ENCODE measurements at regions not wholly inside any gene's neighbourhood (a gene's known extent, or its start where the extent isn't known, plus 50 kb on each side); places are given as distances from the start of the nearest gene placed in this dataset.
"Not testable (repeated sequence)": the region's sequence is repeated elsewhere in the genome, so short reads cannot be mapped to it uniquely, and the experiment has no call there.

DNA sequence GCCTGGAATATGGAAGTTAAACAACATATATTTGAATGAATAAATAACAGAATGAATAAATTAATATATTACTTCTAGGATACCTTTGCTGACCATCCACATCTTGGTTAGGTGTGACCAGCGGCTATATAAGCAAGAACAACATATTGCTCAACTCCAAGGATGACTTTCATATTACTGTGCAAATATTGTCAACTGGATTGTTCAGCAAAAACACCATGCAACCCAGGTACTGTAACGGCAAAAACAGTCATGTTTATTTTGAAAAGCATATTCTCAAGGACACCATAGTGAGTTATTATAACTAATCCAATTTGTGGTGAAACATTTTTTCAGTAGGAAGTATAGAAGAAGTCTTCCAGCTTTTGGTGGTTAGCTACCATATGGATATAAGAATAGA lies 907.9 kb downstream of the IGSF11 start:
- H3K27me3 ChIP-seq (ENCODE audit: control insufficient read depth in 5 of 5, insufficient read depth in 4 of 5, low read length in 5 of 5): peaks cover 0 to 3% (median 0%) of the 10 kb centered on the region in 5 donors
- H3K27ac ChIP-seq (ENCODE audit: low read depth, low read length): no peak overlapping the region
- no peaks in the 10 kb centered on the region for H3K36me3 ChIP-seq (ENCODE audit: control insufficient read depth in 5 of 5, insufficient read depth in 5 of 5, low read length in 5 of 5)
- no peaks in the 10 kb centered on the region for H3K9me3 ChIP-seq (ENCODE audit: control insufficient read depth in 5 of 5, low read length in 5 of 5)
- no peak overlapping the region for H3K9ac ChIP-seq (ENCODE audit: low read length in 5 of 5)
- H3K4me3 ChIP-seq (ENCODE audit: low read depth in 1 of 5, low read length in 5 of 5): no peak overlapping the region
- no peaks in the 10 kb centered on the region for H3K4me1 ChIP-seq (ENCODE audit: control insufficient read depth in 5 of 5, insufficient read depth in 5 of 5, low read length in 5 of 5)

DNA sequence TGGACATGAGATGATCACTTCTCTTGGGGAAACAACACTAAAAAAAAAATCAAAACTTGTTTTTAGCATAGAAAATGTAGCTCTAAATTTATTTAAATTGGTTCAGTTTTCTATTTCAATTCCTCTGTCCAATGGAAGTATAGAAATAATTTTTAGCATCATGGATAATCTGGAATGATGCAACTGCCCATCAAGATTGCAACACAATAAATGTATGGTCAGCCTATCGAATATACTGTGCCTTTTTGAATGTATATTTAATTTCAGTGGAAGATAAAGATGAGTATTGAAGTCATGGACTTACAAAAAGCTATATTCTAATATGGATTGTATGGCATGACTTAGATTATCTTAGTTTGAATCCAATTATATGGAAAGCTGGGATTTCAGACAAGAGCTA lies 906.7 kb downstream of the IGSF11 start:
- no peak overlapping the region for H3K27ac ChIP-seq (ENCODE audit: low read depth, low read length)
- H3K4me3 ChIP-seq (ENCODE audit: low read depth in 1 of 5, low read length in 5 of 5): no peak overlapping the region
- no peaks in the 10 kb centered on the region for H3K4me1 ChIP-seq (ENCODE audit: control insufficient read depth in 5 of 5, insufficient read depth in 5 of 5, low read length in 5 of 5)
- no peaks in the 10 kb centered on the region for H3K36me3 ChIP-seq (ENCODE audit: control insufficient read depth in 5 of 5, insufficient read depth in 5 of 5, low read length in 5 of 5)
- H3K27me3 ChIP-seq (ENCODE audit: control insufficient read depth in 5 of 5, insufficient read depth in 4 of 5, low read length in 5 of 5): peaks cover 0 to 3% (median 0%) of the 10 kb centered on the region in 5 donors
- no peak overlapping the region for H3K9ac ChIP-seq (ENCODE audit: low read length in 5 of 5)
- H3K9me3 ChIP-seq (ENCODE audit: control insufficient read depth in 5 of 5, low read length in 5 of 5): no peaks in the 10 kb centered on the region

DNA sequence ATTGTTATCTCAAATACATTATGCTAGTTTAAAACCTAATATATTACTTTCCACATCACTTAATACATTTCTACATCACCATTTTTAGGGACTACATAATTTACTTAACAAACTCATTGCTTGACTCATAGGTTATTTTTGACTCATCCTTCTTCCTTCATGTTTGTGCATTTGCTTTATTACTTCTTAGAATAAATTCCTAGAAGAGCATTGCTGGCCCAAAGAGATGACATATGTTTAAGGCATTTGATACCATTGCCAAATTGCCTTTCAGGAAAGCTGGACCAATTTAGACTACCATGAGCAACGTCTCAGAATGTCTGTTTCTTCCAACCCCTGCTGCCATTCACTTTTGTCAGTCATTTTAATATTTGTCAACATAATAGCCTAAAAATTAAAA lies 905.8 kb downstream of the IGSF11 start:
- Histone ChIP-seq H3K27me3 (ENCODE audit: control insufficient read depth in 5 of 5, insufficient read depth in 4 of 5, low read length in 5 of 5) (peaks cover 0 to 3% (median 0%) of the 10 kb centered on the region in 5 donors), H3K9me3 (ENCODE audit: control insufficient read depth in 5 of 5, low read length in 5 of 5) (no peaks in the 10 kb centered on the region), H3K9ac (ENCODE audit: low read length in 5 of 5) (no peak overlapping the region), H3K36me3 (ENCODE audit: control insufficient read depth in 5 of 5, insufficient read depth in 5 of 5, low read length in 5 of 5) (no peaks in the 10 kb centered on the region), H3K27ac (ENCODE audit: low read depth, low read length) (no peak overlapping the region), H3K4me3 (ENCODE audit: low read depth in 1 of 5, low read length in 5 of 5) (no peak overlapping the region), H3K4me1 (ENCODE audit: control insufficient read depth in 5 of 5, insufficient read depth in 5 of 5, low read length in 5 of 5) (no peaks in the 10 kb centered on the region)

DNA sequence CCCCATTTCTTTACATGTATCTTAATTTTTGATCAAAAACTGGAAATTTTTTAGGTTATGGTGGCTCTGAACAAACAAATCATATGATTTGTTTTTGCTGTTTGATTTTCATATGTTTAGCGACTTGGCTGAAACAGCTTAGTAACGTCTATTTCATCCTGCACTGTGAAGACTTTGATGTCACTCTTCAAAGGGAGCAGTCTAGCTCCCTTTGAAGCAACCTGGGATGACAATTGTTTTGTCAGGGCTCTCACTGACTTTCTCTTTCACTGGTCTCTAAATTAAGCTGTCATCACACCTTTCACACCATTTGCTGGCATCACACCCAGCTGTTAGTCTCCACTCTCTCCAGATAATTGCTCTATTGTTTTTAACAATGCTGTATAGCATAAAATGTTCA lies 896.9 kb downstream of the IGSF11 start:
- Histone ChIP-seq H3K27me3 (ENCODE audit: control insufficient read depth in 5 of 5, insufficient read depth in 4 of 5, low read length in 5 of 5) (no peaks in the 10 kb centered on the region), H3K27ac (ENCODE audit: low read depth, low read length) (no peak overlapping the region), H3K4me3 (ENCODE audit: low read depth in 1 of 5, low read length in 5 of 5) (no peak overlapping the region), H3K9ac (ENCODE audit: low read length in 5 of 5) (no peak overlapping the region), H3K4me1 (ENCODE audit: control insufficient read depth in 5 of 5, insufficient read depth in 5 of 5, low read length in 5 of 5) (no peaks in the 10 kb centered on the region), H3K9me3 (ENCODE audit: control insufficient read depth in 5 of 5, low read length in 5 of 5) (peaks cover 0 to 5% (median 0%) of the 10 kb centered on the region in 5 donors), H3K36me3 (ENCODE audit: control insufficient read depth in 5 of 5, insufficient read depth in 5 of 5, low read length in 5 of 5) (no peaks in the 10 kb centered on the region)

DNA sequence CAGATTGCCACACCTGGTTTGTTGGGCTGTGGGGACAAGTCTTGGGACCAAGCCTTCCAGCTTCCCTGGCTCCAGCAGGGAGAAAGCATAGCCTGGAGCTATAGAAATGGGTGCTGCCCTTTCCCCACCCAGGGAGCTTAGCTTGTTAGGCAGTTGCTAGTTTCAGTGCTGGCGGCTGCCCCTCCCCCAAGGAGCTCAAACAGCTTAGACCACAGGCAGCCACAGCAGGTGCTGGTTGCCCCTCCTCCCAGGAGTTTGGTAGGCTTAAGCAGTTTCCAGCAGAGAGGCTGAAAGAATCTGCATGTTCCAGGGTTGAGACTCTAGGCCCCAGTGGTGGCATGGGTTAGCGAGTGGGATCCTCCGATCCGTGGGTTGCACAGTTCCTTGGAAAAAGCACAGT lies 889.7 kb downstream of the IGSF11 start:
- Histone ChIP-seq H3K4me1 (ENCODE audit: control insufficient read depth in 5 of 5, insufficient read depth in 5 of 5, low read length in 5 of 5) (no peaks in the 10 kb centered on the region), H3K27ac (ENCODE audit: low read depth, low read length) (no peak overlapping the region), H3K4me3 (ENCODE audit: low read depth in 1 of 5, low read length in 5 of 5) (no peak overlapping the region), H3K9me3 (ENCODE audit: control insufficient read depth in 5 of 5, low read length in 5 of 5) (peaks cover 0 to 7% (median 3%) of the 10 kb centered on the region in 5 donors), H3K36me3 (ENCODE audit: control insufficient read depth in 5 of 5, insufficient read depth in 5 of 5, low read length in 5 of 5) (no peaks in the 10 kb centered on the region), H3K9ac (ENCODE audit: low read length in 5 of 5) (no peak overlapping the region), H3K27me3 (ENCODE audit: control insufficient read depth in 5 of 5, insufficient read depth in 4 of 5, low read length in 5 of 5) (no peaks in the 10 kb centered on the region)

DNA sequence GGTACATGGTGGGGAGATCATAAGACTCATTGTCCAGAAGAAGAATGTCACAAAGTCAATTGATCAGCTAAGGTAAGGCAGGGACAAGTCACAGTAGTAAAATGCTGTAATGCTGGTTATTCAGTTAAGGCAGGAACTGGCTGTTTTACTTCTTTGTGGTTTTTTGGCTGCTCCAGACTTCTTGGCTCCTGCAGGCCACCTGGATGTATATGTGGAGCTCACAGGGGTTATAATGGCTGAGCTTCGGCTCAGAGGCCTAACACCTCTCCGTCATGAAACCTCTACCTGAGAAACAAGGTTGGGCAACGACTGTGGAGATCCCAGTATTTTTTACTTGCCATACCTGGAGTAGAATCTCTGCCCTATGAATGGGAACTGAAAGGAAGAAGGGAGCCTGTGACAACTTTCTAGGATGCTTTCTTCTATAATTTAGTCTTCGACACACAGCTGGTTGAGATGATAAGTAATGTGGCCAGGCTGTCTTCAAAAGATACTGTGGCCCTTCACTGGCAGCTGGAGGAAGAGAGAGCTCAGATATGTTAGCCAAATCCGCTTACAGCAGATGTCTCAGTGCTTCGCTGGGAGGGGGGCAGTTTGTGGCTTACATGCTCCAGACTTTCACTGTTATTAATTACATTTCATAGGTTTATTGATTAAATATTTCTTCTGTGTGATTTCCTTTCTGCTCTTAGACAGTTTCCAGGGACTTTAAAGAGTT lies 887.8 kb downstream of the IGSF11 start:
- Histone ChIP-seq H3K27me3 (ENCODE audit: control insufficient read depth in 5 of 5, insufficient read depth in 4 of 5, low read length in 5 of 5) (no peaks in the 10 kb centered on the region), H3K27ac (ENCODE audit: low read depth, low read length) (no peak overlapping the region), H3K36me3 (ENCODE audit: control insufficient read depth in 5 of 5, insufficient read depth in 5 of 5, low read length in 5 of 5) (no peaks in the 10 kb centered on the region), H3K9ac (ENCODE audit: low read length in 5 of 5) (no peak overlapping the region), H3K4me3 (ENCODE audit: low read depth in 1 of 5, low read length in 5 of 5) (no peak overlapping the region), H3K9me3 (ENCODE audit: control insufficient read depth in 5 of 5, low read length in 5 of 5) (peaks cover 3 to 10% (median 6%) of the 10 kb centered on the region in 5 donors), H3K4me1 (ENCODE audit: control insufficient read depth in 5 of 5, insufficient read depth in 5 of 5, low read length in 5 of 5) (no peaks in the 10 kb centered on the region)

DNA sequence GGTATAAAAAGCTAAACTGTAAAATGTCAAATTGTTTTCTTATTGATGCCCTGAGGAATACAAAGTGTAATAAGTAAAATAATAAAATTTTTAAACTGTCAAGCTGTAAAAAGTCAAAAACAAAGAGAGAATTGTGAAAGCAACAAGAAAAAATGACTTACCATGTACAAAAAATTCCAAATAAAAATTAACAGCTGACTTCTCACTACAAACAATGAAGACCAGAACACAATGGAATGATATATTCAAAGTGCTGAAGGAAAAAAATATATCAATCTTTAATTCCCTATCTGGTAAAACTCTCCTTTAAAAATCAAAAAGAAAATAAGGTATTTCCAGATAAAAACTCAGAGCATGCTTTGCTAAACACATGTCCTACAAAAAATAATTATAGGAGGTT lies 883.5 kb downstream of the IGSF11 start:
- no peak overlapping the region for H3K9ac ChIP-seq (ENCODE audit: low read length in 5 of 5)
- H3K9me3 ChIP-seq (ENCODE audit: control insufficient read depth in 5 of 5, low read length in 5 of 5): peaks cover 3 to 10% (median 6%) of the 10 kb centered on the region in 5 donors
- H3K4me3 ChIP-seq (ENCODE audit: low read depth in 1 of 5, low read length in 5 of 5): no peak overlapping the region
- no peaks in the 10 kb centered on the region for H3K27me3 ChIP-seq (ENCODE audit: control insufficient read depth in 5 of 5, insufficient read depth in 4 of 5, low read length in 5 of 5)
- H3K4me1 ChIP-seq (ENCODE audit: control insufficient read depth in 5 of 5, insufficient read depth in 5 of 5, low read length in 5 of 5): no peaks in the 10 kb centered on the region
- no peak overlapping the region for H3K27ac ChIP-seq (ENCODE audit: low read depth, low read length)
- H3K36me3 ChIP-seq (ENCODE audit: control insufficient read depth in 5 of 5, insufficient read depth in 5 of 5, low read length in 5 of 5): no peaks in the 10 kb centered on the region

DNA sequence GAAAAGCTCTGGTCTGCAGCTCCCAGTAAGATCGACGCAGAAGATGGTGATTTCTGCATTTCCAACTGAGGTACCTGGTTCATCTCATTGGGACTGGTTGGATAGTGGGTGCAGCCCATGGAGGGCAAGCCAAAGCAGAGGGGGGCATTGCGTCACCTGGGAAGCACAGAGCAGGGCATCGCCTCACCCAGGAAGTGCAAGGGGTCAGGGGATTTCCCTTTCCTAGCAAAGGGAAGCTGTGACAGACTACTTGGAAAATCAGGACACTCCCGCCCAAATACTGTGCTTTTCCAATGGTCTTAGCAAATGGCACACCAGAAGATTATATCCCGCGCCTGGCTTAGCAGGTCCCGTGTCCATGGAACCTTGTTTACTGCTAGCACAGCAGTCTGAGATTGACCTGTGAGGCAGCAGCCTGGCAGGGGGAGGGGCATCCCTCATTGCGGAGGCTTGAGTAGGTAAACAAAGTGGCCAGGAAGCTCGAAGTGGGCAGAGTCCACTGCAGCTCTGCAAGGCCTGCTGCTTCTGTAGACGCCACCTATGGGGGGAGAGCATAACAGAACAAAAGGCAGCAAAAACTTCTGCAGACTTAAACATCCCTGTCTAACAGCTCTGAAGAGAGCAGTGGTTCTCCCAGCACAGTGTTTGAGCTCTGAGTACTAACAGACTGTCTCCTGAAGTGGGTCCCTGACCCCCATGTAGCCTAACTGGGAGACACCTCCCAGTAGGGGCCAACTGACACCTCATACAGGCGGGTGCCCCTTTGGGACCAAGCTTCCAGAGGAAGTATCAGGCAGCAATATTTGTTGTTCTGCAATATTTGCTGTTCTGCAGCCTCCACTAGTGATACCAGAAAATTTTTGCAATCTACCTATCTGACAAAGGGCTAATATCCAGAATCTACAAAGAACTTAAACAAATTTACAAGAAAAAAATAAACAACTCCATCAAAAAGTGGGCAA lies 871.7 kb downstream of the IGSF11 start:
- H3K9me3 ChIP-seq (ENCODE audit: control insufficient read depth in 5 of 5, low read length in 5 of 5); H3K4me1 ChIP-seq (ENCODE audit: control insufficient read depth in 5 of 5, insufficient read depth in 5 of 5, low read length in 5 of 5); H3K4me3 ChIP-seq (ENCODE audit: low read depth in 1 of 5, low read length in 5 of 5); H3K27me3 ChIP-seq (ENCODE audit: control insufficient read depth in 5 of 5, insufficient read depth in 4 of 5, low read length in 5 of 5); H3K27ac ChIP-seq (ENCODE audit: low read depth, low read length); H3K9ac ChIP-seq (ENCODE audit: low read length in 5 of 5); H3K36me3 ChIP-seq (ENCODE audit: control insufficient read depth in 5 of 5, insufficient read depth in 5 of 5, low read length in 5 of 5): not testable (repeated sequence)

DNA sequence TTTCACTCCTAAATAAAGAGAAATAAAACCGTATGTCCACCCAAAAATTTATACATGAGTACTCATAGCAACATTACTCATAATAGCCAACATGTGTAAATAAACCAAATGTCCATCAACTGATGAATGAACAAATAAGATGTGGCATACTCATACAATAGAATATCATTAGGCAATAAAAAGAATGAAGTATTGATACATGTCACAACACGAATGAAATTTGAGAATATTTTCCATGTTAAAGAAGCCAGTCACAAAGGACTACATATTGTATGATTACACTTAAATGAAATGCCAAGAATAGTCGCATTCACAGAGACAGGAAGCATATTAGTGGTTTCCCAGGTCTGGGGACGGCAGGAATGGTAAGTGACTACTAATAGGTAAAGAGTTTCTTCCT lies 869.2 kb downstream of the IGSF11 start:
- Histone ChIP-seq H3K27ac (ENCODE audit: low read depth, low read length) (no peak overlapping the region), H3K36me3 (ENCODE audit: control insufficient read depth in 5 of 5, insufficient read depth in 5 of 5, low read length in 5 of 5) (no peaks in the 10 kb centered on the region), H3K9me3 (ENCODE audit: control insufficient read depth in 5 of 5, low read length in 5 of 5) (peaks cover 0 to 3% (median 0%) of the 10 kb centered on the region in 5 donors), H3K9ac (ENCODE audit: low read length in 5 of 5) (no peak overlapping the region), H3K4me1 (ENCODE audit: control insufficient read depth in 5 of 5, insufficient read depth in 5 of 5, low read length in 5 of 5) (peaks cover 0 to 4% (median 0%) of the 10 kb centered on the region in 5 donors), H3K4me3 (ENCODE audit: low read depth in 1 of 5, low read length in 5 of 5) (no peak overlapping the region), H3K27me3 (ENCODE audit: control insufficient read depth in 5 of 5, insufficient read depth in 4 of 5, low read length in 5 of 5) (no peaks in the 10 kb centered on the region)

DNA sequence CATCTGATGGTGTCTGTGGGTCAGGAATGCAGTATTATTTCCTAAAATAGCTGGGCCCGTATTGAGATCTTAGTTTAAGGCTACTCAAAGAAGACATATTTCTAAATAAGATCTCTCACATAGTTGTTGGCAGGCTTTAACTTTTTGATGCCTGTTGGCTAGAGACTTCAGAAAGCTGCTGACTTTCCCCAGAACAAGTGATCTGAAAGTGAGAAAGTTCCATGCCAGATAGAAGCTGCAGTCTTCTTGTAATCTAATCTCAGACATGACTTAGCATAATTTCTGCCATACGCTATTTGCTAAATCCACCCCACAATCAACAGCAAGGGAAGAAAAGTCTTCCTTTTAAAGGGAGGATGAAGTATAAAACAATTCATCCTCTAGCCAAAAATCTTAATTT lies 867.1 kb downstream of the IGSF11 start:
- Histone ChIP-seq H3K9me3 (ENCODE audit: control insufficient read depth in 5 of 5, low read length in 5 of 5) (peaks cover 0 to 5% (median 3%) of the 10 kb centered on the region in 5 donors), H3K36me3 (ENCODE audit: control insufficient read depth in 5 of 5, insufficient read depth in 5 of 5, low read length in 5 of 5) (no peaks in the 10 kb centered on the region), H3K4me1 (ENCODE audit: control insufficient read depth in 5 of 5, insufficient read depth in 5 of 5, low read length in 5 of 5) (peaks cover 0 to 4% (median 0%) of the 10 kb centered on the region in 5 donors), H3K9ac (ENCODE audit: low read length in 5 of 5) (no peak overlapping the region), H3K27ac (ENCODE audit: low read depth, low read length) (no peak overlapping the region), H3K4me3 (ENCODE audit: low read depth in 1 of 5, low read length in 5 of 5) (no peak overlapping the region), H3K27me3 (ENCODE audit: control insufficient read depth in 5 of 5, insufficient read depth in 4 of 5, low read length in 5 of 5) (no peaks in the 10 kb centered on the region)

Measured in subcutaneous abdominal adipose tissue (tissue), 5 donors.